Breast epithelium (tissue), 3 donors: ENCODE measurements at regions not wholly inside any gene's neighbourhood (a gene's known extent, or its start where the extent isn't known, plus 50 kb on each side); places are given as distances from the start of the nearest gene placed in this dataset.

Experiments
- POLR2A ChIP-seq: fragments of 450-650 bp; IDR thresholded peaks from one replicate; pipeline ENCODE4 v1.6.1; 2016; ENCODE audit warnings: antibody characterized with exemption, mild to moderate bottlenecking, moderate library complexity
- POLR2AphosphoS5 ChIP-seq, 3 donors: sonication (generic); formaldehyde crosslinking; IDR thresholded peaks; one replicate each; pipeline ENCODE4 v1.6.1; 2017; ENCODE audit warnings: antibody characterized with exemption in 3 of 3
- TF ChIP-seq, protein P1 (sequence below), 3 donors: fragments of 450-650 bp; IDR thresholded peaks; one replicate each; pipeline ENCODE4 v1.5.1; 2016 to 2017; ENCODE audit warnings: antibody characterized with exemption in 3 of 3, mild to moderate bottlenecking in 3 of 3, moderate library complexity in 3 of 3

GRCh38 chr1:188277771-188278170 is 1449.0 kb downstream of the PLA2G4A start:
- TF ChIP-seq POLR2A, result no peak
- TF ChIP-seq, protein P1, sequence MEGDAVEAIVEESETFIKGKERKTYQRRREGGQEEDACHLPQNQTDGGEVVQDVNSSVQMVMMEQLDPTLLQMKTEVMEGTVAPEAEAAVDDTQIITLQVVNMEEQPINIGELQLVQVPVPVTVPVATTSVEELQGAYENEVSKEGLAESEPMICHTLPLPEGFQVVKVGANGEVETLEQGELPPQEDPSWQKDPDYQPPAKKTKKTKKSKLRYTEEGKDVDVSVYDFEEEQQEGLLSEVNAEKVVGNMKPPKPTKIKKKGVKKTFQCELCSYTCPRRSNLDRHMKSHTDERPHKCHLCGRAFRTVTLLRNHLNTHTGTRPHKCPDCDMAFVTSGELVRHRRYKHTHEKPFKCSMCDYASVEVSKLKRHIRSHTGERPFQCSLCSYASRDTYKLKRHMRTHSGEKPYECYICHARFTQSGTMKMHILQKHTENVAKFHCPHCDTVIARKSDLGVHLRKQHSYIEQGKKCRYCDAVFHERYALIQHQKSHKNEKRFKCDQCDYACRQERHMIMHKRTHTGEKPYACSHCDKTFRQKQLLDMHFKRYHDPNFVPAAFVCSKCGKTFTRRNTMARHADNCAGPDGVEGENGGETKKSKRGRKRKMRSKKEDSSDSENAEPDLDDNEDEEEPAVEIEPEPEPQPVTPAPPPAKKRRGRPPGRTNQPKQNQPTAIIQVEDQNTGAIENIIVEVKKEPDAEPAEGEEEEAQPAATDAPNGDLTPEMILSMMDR (IDR thresholded peaks at IDR 0.05), result no peak
- no peak for TF ChIP-seq POLR2AphosphoS5 (IDR thresholded peaks at IDR 0.05)
